ENCODE measurements at regions not wholly inside any gene's neighbourhood (a gene's known extent, or its start where the extent isn't known, plus 50 kb on each side); places are given as distances from the start of the nearest gene placed in this dataset.
"Not testable (repeated sequence)": the region's sequence is repeated elsewhere in the genome, so short reads cannot be mapped to it uniquely, and the experiment has no call there.

DNA sequence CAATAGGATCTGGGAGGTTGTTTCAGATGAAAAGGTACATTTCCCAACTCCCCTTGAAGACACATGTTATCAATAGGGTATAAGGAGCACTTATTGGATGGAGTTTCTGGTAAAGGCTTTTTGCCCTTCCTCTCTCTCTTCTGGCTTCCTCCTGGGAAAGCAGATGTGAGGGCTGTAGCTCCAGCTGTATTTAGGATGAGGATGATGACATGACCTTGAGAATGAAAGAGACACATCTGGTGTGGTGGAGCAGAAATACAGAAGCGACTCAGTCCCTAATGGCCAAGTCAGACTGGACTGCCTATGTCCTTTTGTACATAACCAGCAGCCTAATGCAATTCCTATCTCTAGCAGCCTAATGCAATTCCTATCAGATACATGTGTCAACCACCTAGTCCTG, 100.9 kb upstream of the NXPH2 start:
- Histone ChIP-seq H3K4me3 (ENCODE audit: low read length) (no peak overlapping the region), H3K9me3 (ENCODE audit: control insufficient read depth, low read length) (no peaks in the 10 kb centered on the region), H3K36me3 (ENCODE audit: control insufficient read depth, insufficient read depth, low read length, severe bottlenecking) (no peaks in the 10 kb centered on the region), H3K9ac (ENCODE audit: low read length) (no peak overlapping the region), H3K27me3 (replicated peaks; ENCODE audit: control insufficient read depth, insufficient read depth, low read length) (peaks cover 11% of the 10 kb centered on the region), H3K4me1 (ENCODE audit: control insufficient read depth, insufficient read depth, low read length) (no peaks in the 10 kb centered on the region)
- DNase-seq (ENCODE audit: low read depth) = no peak

GRCh38 chr2:138879931-138880330, 99.7 kb upstream of the NXPH2 start:
- no peaks in the 10 kb centered on the region for H3K36me3 ChIP-seq (ENCODE audit: control insufficient read depth, insufficient read depth, low read length, severe bottlenecking)
- no peak for DNase-seq (ENCODE audit: low read depth)
- H3K27me3 ChIP-seq (replicated peaks; ENCODE audit: control insufficient read depth, insufficient read depth, low read length) = peaks cover 11% of the 10 kb centered on the region
- no peak overlapping the region for H3K9ac ChIP-seq (ENCODE audit: low read length)
- no peaks in the 10 kb centered on the region for H3K9me3 ChIP-seq (ENCODE audit: control insufficient read depth, low read length)
- H3K4me3 ChIP-seq (ENCODE audit: low read length) = no peak overlapping the region
- H3K4me1 ChIP-seq (ENCODE audit: control insufficient read depth, insufficient read depth, low read length) = no peaks in the 10 kb centered on the region

GRCh38 chr2:138877421-138877820, 97.2 kb upstream of the NXPH2 start:
- H3K36me3 ChIP-seq (ENCODE audit: control insufficient read depth, insufficient read depth, low read length, severe bottlenecking) = no peaks in the 10 kb centered on the region
- H3K4me3 ChIP-seq (ENCODE audit: low read length) = no peak overlapping the region
- H3K4me1 ChIP-seq (ENCODE audit: control insufficient read depth, insufficient read depth, low read length) = no peaks in the 10 kb centered on the region
- DNase-seq (ENCODE audit: low read depth) = no peak
- H3K27me3 ChIP-seq (replicated peaks; ENCODE audit: control insufficient read depth, insufficient read depth, low read length) = peaks cover 6% of the 10 kb centered on the region
- H3K9me3 ChIP-seq (ENCODE audit: control insufficient read depth, low read length) = no peaks in the 10 kb centered on the region
- no peak overlapping the region for H3K9ac ChIP-seq (ENCODE audit: low read length)

DNA sequence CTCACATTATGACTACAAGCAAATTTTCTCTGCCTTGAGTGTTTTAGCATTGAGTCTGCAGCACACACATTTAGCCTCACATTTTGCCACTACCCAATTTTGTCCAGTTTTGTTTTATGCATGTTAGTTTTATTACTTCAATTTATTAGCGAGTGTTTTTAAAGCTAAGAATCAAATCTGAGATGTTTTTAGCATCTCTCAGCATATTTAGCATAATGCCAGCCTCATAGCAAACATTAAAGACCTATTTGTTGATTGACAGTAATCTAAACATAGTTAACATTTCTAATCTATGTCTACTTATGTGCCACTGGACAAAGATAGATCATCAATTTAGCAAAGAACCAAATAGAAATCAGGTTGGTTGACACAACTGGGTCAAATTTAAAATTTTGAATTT, 94.1 kb upstream of the NXPH2 start:
- Histone ChIP-seq H3K9me3 (ENCODE audit: control insufficient read depth, low read length) (no peaks in the 10 kb centered on the region), H3K4me3 (ENCODE audit: low read length) (no peak overlapping the region), H3K27me3 (replicated peaks; ENCODE audit: control insufficient read depth, insufficient read depth, low read length) (no peaks in the 10 kb centered on the region), H3K36me3 (ENCODE audit: control insufficient read depth, insufficient read depth, low read length, severe bottlenecking) (no peaks in the 10 kb centered on the region), H3K4me1 (ENCODE audit: control insufficient read depth, insufficient read depth, low read length) (no peaks in the 10 kb centered on the region), H3K9ac (ENCODE audit: low read length) (no peak overlapping the region)
- DNase-seq (ENCODE audit: low read depth) = no peak

DNA sequence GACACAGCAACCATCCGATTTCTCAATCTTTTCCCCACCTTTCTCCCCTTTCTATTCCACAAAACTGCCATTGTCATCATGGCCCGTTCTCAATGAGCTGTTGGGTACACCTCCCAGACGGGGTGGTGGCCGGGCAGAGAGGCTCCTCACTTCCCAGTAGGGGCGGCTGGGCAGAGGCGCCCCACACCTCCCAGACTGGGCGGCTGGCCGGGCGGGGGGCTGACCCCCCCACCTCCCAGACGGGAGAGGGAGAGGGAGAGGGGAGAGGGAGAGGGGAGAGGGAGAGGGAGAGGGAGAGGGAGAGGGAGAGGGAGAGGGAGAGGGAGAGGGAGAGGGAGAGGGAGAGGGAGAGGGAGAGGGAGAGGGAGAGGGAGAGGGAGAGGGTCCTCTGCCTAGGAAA, 91.9 kb upstream of the NXPH2 start:
- not testable (repeated sequence) for H3K36me3 ChIP-seq (ENCODE audit: control insufficient read depth, insufficient read depth, low read length, severe bottlenecking); DNase-seq (ENCODE audit: low read depth); H3K4me3 ChIP-seq (ENCODE audit: low read length); H3K4me1 ChIP-seq (ENCODE audit: control insufficient read depth, insufficient read depth, low read length); H3K27me3 ChIP-seq (replicated peaks; ENCODE audit: control insufficient read depth, insufficient read depth, low read length); H3K9me3 ChIP-seq (ENCODE audit: control insufficient read depth, low read length); H3K9ac ChIP-seq (ENCODE audit: low read length)

GRCh38 chr2:138871312-138871711, 91.1 kb upstream of the NXPH2 start:
- Histone ChIP-seq H3K9ac (ENCODE audit: low read length) (no peak overlapping the region), H3K4me3 (ENCODE audit: low read length) (no peak overlapping the region), H3K9me3 (ENCODE audit: control insufficient read depth, low read length) (no peaks in the 10 kb centered on the region), H3K4me1 (ENCODE audit: control insufficient read depth, insufficient read depth, low read length) (no peaks in the 10 kb centered on the region), H3K36me3 (ENCODE audit: control insufficient read depth, insufficient read depth, low read length, severe bottlenecking) (no peaks in the 10 kb centered on the region), H3K27me3 (replicated peaks; ENCODE audit: control insufficient read depth, insufficient read depth, low read length) (peaks cover 4% of the 10 kb centered on the region)
- DNase-seq (ENCODE audit: low read depth) = no peak

DNA sequence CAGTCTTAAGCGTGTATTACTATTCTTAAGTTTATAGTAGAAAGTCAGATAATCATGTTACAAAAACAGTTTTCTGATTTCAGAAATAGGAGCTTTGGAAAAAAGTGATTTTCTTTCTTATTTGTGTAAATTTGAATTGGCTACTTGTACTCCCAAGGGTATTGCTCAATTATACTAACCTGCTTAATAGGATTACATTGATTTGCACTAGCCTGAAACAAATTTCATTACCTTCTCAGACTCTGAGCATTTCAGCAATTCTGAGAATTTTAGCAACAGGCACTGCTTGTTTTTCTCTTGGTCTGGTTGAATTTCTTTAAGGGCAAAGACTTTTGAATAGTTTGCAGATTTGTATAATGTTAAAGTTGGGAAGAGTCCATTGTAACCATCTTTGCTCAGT, 87.2 kb upstream of the NXPH2 start:
- Histone ChIP-seq H3K9ac (ENCODE audit: low read length) (no peak overlapping the region), H3K4me1 (ENCODE audit: control insufficient read depth, insufficient read depth, low read length) (no peaks in the 10 kb centered on the region), H3K27me3 (replicated peaks; ENCODE audit: control insufficient read depth, insufficient read depth, low read length) (peaks cover 4% of the 10 kb centered on the region), H3K4me3 (ENCODE audit: low read length) (no peak overlapping the region), H3K36me3 (ENCODE audit: control insufficient read depth, insufficient read depth, low read length, severe bottlenecking) (no peaks in the 10 kb centered on the region), H3K9me3 (ENCODE audit: control insufficient read depth, low read length) (no peaks in the 10 kb centered on the region)
- no peak for DNase-seq (ENCODE audit: low read depth)

GRCh38 chr2:138866797-138867196, 86.6 kb upstream of the NXPH2 start:
- no peaks in the 10 kb centered on the region for H3K9me3 ChIP-seq (ENCODE audit: control insufficient read depth, low read length)
- H3K9ac ChIP-seq (ENCODE audit: low read length) = no peak overlapping the region
- DNase-seq (ENCODE audit: low read depth) = no peak
- H3K27me3 ChIP-seq (replicated peaks; ENCODE audit: control insufficient read depth, insufficient read depth, low read length) = peaks cover 4% of the 10 kb centered on the region
- H3K4me3 ChIP-seq (ENCODE audit: low read length) = no peak overlapping the region
- H3K36me3 ChIP-seq (ENCODE audit: control insufficient read depth, insufficient read depth, low read length, severe bottlenecking) = no peaks in the 10 kb centered on the region
- H3K4me1 ChIP-seq (ENCODE audit: control insufficient read depth, insufficient read depth, low read length) = no peaks in the 10 kb centered on the region

DNA sequence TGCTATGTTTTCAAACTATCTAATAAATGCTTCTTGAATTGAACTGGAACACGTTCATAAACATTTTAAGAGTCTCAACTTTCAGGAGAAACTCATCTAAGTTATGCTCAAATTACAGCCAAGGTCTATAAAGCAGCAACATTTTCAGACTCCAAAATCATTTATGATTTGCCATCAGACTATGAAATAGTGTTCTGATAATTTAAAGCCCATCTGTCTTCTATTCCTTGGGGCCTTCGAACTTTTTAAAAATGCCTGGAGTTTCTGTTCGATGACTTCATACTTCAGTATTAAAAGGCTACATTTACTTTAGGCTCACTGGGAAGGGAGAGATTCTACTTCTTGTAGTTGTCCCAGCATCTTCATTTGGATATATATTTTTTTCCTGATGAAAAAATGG, 73.6 kb upstream of the NXPH2 start:
- Histone ChIP-seq H3K4me3 (ENCODE audit: low read length) (no peak overlapping the region), H3K9me3 (ENCODE audit: control insufficient read depth, low read length) (no peaks in the 10 kb centered on the region), H3K4me1 (ENCODE audit: control insufficient read depth, insufficient read depth, low read length) (no peaks in the 10 kb centered on the region), H3K36me3 (ENCODE audit: control insufficient read depth, insufficient read depth, low read length, severe bottlenecking) (no peaks in the 10 kb centered on the region), H3K27me3 (replicated peaks; ENCODE audit: control insufficient read depth, insufficient read depth, low read length) (no peaks in the 10 kb centered on the region), H3K9ac (ENCODE audit: low read length) (no peak overlapping the region)
- no peak for DNase-seq (ENCODE audit: low read depth)

DNA sequence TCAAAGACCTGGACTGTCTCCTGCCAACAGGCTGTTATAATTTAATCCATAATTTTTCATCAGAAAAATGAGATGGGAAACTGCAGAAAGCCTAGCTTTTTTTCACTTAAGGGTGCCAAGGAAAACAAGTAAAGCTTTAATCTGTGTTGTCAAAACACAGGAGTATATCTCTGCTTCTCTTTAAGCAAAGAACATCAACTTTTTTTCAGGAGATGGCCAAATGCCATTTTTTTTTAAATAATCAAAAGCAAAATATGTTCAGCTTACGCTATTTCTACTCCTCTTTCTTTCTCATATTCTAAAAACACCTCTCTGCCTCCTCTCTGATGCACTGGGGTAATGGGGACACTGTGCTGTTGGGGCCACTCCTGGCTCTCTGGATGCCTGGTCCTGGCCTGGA, 73.1 kb upstream of the NXPH2 start:
- Histone ChIP-seq H3K9ac (ENCODE audit: low read length) (no peak overlapping the region), H3K36me3 (ENCODE audit: control insufficient read depth, insufficient read depth, low read length, severe bottlenecking) (no peaks in the 10 kb centered on the region), H3K9me3 (ENCODE audit: control insufficient read depth, low read length) (no peaks in the 10 kb centered on the region), H3K27me3 (replicated peaks; ENCODE audit: control insufficient read depth, insufficient read depth, low read length) (no peaks in the 10 kb centered on the region), H3K4me3 (ENCODE audit: low read length) (no peak overlapping the region), H3K4me1 (ENCODE audit: control insufficient read depth, insufficient read depth, low read length) (no peaks in the 10 kb centered on the region)
- no peak for DNase-seq (ENCODE audit: low read depth)

GRCh38 chr2:138846216-138846821, 66.1 kb upstream of the NXPH2 start:
- H3K9me3 ChIP-seq (ENCODE audit: control insufficient read depth, low read length) = no peaks in the 10 kb centered on the region

DNA sequence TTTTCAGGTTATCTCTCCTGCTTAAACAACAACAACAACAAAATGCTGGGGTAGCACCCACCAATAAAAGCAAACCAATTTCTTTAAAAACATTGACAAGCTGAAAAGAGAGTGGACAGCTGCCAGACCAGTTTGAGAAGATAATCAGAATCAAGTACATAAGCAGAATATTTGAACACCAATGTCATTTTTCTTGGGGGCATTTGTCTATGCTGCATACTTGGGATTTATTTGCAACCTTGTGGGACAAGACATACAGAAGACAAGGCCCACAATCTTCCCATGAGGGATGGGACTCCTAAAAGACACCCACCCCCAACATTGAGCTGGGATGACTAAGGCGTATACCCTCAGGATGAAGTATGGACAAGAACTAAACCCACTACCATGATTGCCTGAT, 62.2 kb upstream of the NXPH2 start:
- H3K4me1 ChIP-seq (ENCODE audit: control insufficient read depth, insufficient read depth, low read length) = no peaks in the 10 kb centered on the region
- no peak for DNase-seq (ENCODE audit: low read depth)
- H3K9me3 ChIP-seq (ENCODE audit: control insufficient read depth, low read length) = no peaks in the 10 kb centered on the region
- H3K36me3 ChIP-seq (ENCODE audit: control insufficient read depth, insufficient read depth, low read length, severe bottlenecking) = no peaks in the 10 kb centered on the region
- no peaks in the 10 kb centered on the region for H3K27me3 ChIP-seq (replicated peaks; ENCODE audit: control insufficient read depth, insufficient read depth, low read length)
- no peak overlapping the region for H3K4me3 ChIP-seq (ENCODE audit: low read length)
- H3K9ac ChIP-seq (ENCODE audit: low read length) = no peak overlapping the region

More at GRCh38 chr2:138846216-138846821, 66.1 kb upstream of the NXPH2 start:
- DNase-seq (ENCODE audit: low read depth) = peak; percentile 53
- H3K36me3 ChIP-seq (ENCODE audit: control insufficient read depth, insufficient read depth, low read length, severe bottlenecking) = no peaks in the 10 kb centered on the region
- H3K9ac ChIP-seq (ENCODE audit: low read length) = no peak overlapping the region
- H3K4me3 ChIP-seq (ENCODE audit: low read length) = no peak overlapping the region
- no peaks in the 10 kb centered on the region for H3K4me1 ChIP-seq (ENCODE audit: control insufficient read depth, insufficient read depth, low read length)
- H3K27me3 ChIP-seq (replicated peaks; ENCODE audit: control insufficient read depth, insufficient read depth, low read length) = no peaks in the 10 kb centered on the region
